Thoracic aorta (tissue), 2 donors: ENCODE measurements at regions not wholly inside any gene's neighbourhood (a gene's known extent, or its start where the extent isn't known, plus 50 kb on each side); places are given as distances from the start of the nearest gene placed in this dataset.
"Not testable (repeated sequence)": the region's sequence is repeated elsewhere in the genome, so short reads cannot be mapped to it uniquely, and the experiment has no call there.

ENCODE experiments used
- ATAC-seq: fragments of 150-250 bp; one replicate; pipeline ENCODE4 v1.8.0; 2017; ENCODE audit warnings: low read depth; ENCODE audit not compliant: insufficient number of reproducible peaks, low FRiP score
- DNase-seq: peaks from one replicate; pipeline ENCODE4 v3.0.0-alpha.2; 2020; ENCODE audit warnings: low spot score
- H3K27ac ChIP-seq, 2 donors: fragments of 200-600 bp; sonication (generic); 1 replicate in 1 of 2; 2 replicates in 1 of 2; pipeline ENCODE4 v1.5.1; 2016; ENCODE audit warnings: mild to moderate bottlenecking in 2 of 2, moderate library complexity in 2 of 2
- H3K27me3 ChIP-seq: fragments of 200-600 bp; sonication (generic); replicated peaks from 2 replicates; pipeline ENCODE4 v1.6.0; 2016; ENCODE audit warnings: mild to moderate bottlenecking; ENCODE audit not compliant: insufficient read depth
- H3K36me3 ChIP-seq: fragments of 200-600 bp; sonication (generic); one replicate; pipeline ENCODE4 v1.5.1; 2016
- H3K4me1 ChIP-seq, 2 donors: fragments of 200-600 bp; sonication (generic); 1 replicate in 1 of 2; 2 replicates in 1 of 2; pipeline versions ENCODE4 v1.5.1 to v1.6.0; 2016; ENCODE audit warnings: low read depth in 2 of 2, mild to moderate bottlenecking in 1 of 2; ENCODE audit not compliant: control insufficient read depth in 1 of 2
- H3K4me3 ChIP-seq: fragments of 200-600 bp; sonication (generic); 2 replicates; pipeline ENCODE4 v1.5.1; 2016; ENCODE audit warnings: mild to moderate bottlenecking
- H3K9me3 ChIP-seq: fragments of 200-600 bp; sonication (generic); 2 replicates; pipeline ENCODE4 v1.5.1; 2016
- TF ChIP-seq, protein P1 (sequence below): fragments of 200-600 bp; sonication (generic); IDR thresholded peaks from one replicate; pipeline ENCODE4 v1.5.1; 2019; ENCODE audit warnings: antibody characterized with exemption

DNA sequence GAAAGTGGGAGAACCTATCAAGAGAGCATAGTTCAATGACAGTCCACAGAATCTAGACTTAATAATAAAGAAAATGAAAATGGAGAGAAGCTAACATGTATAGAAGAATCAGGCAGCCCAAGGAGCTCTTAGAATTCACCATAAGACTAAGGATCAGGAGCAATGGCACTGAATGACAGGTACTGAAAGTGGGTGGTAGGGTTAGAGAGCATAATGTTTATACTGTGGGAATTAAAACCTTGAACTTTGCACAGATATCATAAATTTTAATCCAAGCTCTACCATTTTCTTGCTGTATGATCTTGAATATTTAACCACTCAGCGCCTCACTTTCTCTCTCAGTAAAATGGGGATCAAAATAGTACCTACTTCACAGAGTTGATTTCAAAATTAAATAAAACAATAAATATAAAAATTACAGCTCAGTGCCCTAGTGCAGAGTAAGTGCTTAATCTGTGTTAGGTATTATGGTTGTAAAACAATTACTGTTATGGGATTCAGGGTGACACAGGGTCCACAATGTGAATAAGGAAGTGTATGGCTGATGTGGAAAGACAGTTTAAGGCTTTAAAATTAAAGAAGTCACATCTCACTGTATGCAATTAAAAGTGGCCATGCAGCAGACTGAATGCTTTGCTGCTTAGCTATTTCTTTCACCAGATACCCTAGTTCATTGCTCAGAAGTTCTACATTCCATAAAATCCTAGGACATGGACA is 319.8 kb downstream of the HINT1 start:
- Histone ChIP-seq H3K36me3 (no peaks in the 10 kb centered on the region), H3K27ac (no peak overlapping the region), H3K4me3 (no peak overlapping the region), H3K4me1 (no peaks in the 10 kb centered on the region), H3K9me3 (no peaks in the 10 kb centered on the region), H3K27me3 (no peaks in the 10 kb centered on the region)
- TF ChIP-seq, protein P1, sequence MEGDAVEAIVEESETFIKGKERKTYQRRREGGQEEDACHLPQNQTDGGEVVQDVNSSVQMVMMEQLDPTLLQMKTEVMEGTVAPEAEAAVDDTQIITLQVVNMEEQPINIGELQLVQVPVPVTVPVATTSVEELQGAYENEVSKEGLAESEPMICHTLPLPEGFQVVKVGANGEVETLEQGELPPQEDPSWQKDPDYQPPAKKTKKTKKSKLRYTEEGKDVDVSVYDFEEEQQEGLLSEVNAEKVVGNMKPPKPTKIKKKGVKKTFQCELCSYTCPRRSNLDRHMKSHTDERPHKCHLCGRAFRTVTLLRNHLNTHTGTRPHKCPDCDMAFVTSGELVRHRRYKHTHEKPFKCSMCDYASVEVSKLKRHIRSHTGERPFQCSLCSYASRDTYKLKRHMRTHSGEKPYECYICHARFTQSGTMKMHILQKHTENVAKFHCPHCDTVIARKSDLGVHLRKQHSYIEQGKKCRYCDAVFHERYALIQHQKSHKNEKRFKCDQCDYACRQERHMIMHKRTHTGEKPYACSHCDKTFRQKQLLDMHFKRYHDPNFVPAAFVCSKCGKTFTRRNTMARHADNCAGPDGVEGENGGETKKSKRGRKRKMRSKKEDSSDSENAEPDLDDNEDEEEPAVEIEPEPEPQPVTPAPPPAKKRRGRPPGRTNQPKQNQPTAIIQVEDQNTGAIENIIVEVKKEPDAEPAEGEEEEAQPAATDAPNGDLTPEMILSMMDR: no peak
- DNase-seq (no peak), ATAC-seq (no peak)

GRCh38 chr5:130836729-130837649 is 328.1 kb downstream of the HINT1 start:
- ATAC-seq (no peak), DNase-seq (no peak)
- H3K9me3 ChIP-seq: no peaks in the 10 kb centered on the region
- H3K27ac ChIP-seq: no peak overlapping the region
- no peaks in the 10 kb centered on the region for H3K27me3 ChIP-seq
- H3K4me3 ChIP-seq: peak overlapping the region; percentile 49
- no peaks in the 10 kb centered on the region for H3K36me3 ChIP-seq
- peaks cover 0 to 8% of the 10 kb centered on the region in 2 donors for H3K4me1 ChIP-seq
- TF ChIP-seq, protein P1: no peak

GRCh38 chr5:130817598-130818384 is 347.3 kb downstream of the HINT1 start:
- DNase-seq, ATAC-seq, H3K27me3 ChIP-seq: not testable (repeated sequence)

DNA sequence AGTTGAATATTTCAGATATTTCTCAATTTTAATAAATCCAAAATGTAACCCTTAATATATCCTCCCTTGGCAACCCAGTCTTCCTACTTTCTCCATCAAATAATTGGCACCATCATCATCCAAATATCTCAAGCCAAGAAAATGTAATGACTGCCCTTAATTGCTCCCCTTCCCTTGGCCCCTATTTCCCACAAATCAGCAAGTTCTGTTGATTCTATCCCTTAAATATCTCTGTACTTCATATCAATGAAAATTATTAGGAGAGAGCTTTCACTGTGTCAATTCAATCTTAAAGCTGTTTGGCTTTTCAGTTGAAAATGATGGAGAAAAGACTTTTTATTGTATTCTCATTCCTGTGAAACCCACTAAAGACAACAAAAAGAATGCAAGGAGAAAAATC is 349.8 kb downstream of the HINT1 start:
- Histone ChIP-seq H3K4me1 (no peaks in the 10 kb centered on the region), H3K27ac (no peak overlapping the region), H3K9me3 (no peaks in the 10 kb centered on the region), H3K27me3 (no peaks in the 10 kb centered on the region), H3K4me3 (no peak overlapping the region), H3K36me3 (no peaks in the 10 kb centered on the region)
- TF ChIP-seq, protein P1: no peak
- no peak for ATAC-seq
- DNase-seq: no peak

More at GRCh38 chr5:130817598-130818384, 347.3 kb downstream of the HINT1 start:
- not testable (repeated sequence) for H3K36me3 ChIP-seq, H3K9me3 ChIP-seq, H3K27ac ChIP-seq, H3K4me3 ChIP-seq, H3K4me1 ChIP-seq

DNA sequence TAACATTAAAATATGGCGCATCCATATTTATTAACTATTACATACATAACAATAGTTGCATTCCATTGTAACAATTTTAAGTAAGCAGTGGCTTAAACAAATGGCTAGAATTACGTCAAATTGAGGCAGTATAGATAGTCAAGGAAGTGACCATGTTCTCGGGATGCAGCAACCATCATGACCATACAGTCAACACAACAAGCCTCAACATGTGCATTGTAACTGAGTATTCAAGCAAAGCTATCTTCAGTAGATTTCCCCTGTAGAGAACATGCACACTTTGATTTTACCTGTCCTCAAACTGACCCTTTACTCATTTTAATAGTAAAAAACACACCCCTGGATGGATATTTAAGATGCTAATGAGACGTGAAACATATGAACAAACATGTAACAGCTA is 356.4 kb downstream of the HINT1 start:
- Histone ChIP-seq H3K36me3 (no peaks in the 10 kb centered on the region), H3K27ac (no peak overlapping the region), H3K9me3 (no peaks in the 10 kb centered on the region), H3K27me3 (no peaks in the 10 kb centered on the region), H3K4me1 (no peaks in the 10 kb centered on the region), H3K4me3 (no peak overlapping the region)
- TF ChIP-seq, protein P1: no peak
- ATAC-seq (no peak), DNase-seq (no peak)
